ENCODE measurements at regions not wholly inside any gene's neighbourhood (a gene's known extent, or its start where the extent isn't known, plus 50 kb on each side); places are given as distances from the start of the nearest gene placed in this dataset.

GRCh38 chr11:116692318-116693101 is 80.3 kb downstream of the BUD13 start:
- TF ChIP-seq ESRRG (CRISPR knock-in tag; IDR thresholded peaks at IDR 0.05) (no peak), GLIS3 (CRISPR knock-in tag; IDR thresholded peaks at IDR 0.05) (no peak), ZNF70 (CRISPR knock-in tag; IDR thresholded peaks at IDR 0.05) (no peak)
